WI38 (cell line): ENCODE measurements at regions not wholly inside any gene's neighbourhood (a gene's known extent, or its start where the extent isn't known, plus 50 kb on each side); places are given as distances from the start of the nearest gene placed in this dataset.
"Not testable (repeated sequence)": the region's sequence is repeated elsewhere in the genome, so short reads cannot be mapped to it uniquely, and the experiment has no call there.

ENCODE experiments used
- H3K4me3 ChIP-seq: 2 replicates; pipeline ENCODE4 v1.5.1; 2011; ENCODE audit warnings: low read depth, mild to moderate bottlenecking, control low read depth, low read length
- TF ChIP-seq, protein P1 (sequence below): IDR thresholded peaks from 2 replicates; pipeline ENCODE4 v1.5.1; 2012; ENCODE audit warnings: low read depth, mild to moderate bottlenecking, control low read depth, low read length

- H3K4me3 ChIP-seq: no peak overlapping the region
- TF ChIP-seq, protein P1, sequence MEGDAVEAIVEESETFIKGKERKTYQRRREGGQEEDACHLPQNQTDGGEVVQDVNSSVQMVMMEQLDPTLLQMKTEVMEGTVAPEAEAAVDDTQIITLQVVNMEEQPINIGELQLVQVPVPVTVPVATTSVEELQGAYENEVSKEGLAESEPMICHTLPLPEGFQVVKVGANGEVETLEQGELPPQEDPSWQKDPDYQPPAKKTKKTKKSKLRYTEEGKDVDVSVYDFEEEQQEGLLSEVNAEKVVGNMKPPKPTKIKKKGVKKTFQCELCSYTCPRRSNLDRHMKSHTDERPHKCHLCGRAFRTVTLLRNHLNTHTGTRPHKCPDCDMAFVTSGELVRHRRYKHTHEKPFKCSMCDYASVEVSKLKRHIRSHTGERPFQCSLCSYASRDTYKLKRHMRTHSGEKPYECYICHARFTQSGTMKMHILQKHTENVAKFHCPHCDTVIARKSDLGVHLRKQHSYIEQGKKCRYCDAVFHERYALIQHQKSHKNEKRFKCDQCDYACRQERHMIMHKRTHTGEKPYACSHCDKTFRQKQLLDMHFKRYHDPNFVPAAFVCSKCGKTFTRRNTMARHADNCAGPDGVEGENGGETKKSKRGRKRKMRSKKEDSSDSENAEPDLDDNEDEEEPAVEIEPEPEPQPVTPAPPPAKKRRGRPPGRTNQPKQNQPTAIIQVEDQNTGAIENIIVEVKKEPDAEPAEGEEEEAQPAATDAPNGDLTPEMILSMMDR: no peak
Observed at GRCh38 chr1:196114193-196114592, 494.0 kb downstream of the KCNT2 start.

DNA sequence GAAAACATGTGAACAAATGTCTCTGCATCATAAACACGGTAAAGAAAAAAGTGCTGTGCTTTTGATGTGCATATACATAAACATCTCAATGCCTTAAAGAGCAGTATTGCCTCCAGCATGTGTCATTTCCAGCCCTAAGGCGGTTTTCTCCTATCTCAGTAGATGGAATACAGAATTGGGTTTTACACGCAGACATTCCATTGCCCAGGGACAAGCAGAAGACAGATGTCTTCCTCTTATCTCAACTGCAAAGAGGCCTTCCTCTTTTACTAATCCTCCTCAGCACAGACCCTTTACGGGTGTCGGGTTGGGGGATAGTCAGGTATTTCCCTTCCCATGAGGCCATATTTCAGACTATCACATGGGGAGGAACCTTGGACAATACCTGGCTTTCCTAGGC lies 499.2 kb downstream of the KCNT2 start:
- not testable (repeated sequence) for H3K4me3 ChIP-seq

DNA sequence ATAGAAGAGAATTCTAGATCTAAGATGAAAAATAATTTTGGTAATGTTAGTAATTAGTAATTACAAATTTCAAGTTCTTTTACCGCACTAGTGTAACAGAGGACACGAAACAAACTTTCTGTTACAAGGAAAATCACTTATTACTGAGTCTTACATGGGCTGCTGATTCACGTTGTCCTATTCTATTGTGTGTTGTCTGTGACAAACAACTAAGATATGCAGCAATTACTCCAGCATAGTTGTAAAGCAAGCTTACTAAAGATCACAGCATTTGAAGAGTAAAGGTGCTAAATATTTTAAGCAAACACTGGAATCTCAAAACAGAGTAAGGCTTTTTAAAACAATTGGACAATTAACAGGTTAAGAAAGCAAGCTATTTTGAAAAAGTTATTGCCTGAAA lies 502.3 kb downstream of the KCNT2 start:
- TF ChIP-seq, protein P1: no peak
- H3K4me3 ChIP-seq: no peak overlapping the region

DNA sequence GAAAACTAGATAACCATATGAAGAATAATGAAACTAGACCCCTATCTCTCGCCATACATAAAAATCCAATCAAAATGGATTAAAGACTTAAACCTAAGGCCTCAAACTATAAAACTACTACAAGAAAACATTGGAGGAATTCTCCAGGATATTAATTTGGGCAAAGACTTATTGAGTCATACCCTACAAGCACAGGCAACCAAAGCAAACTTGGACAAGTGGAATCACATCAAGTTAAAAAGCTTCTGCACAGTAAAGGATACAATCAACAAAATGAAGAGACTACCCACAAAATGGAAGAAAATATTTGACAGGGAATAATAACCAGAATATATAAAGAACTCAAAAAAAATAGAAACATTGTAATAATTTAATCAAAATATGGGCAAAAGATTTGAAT lies 505.4 kb downstream of the KCNT2 start:
- TF ChIP-seq, protein P1: no peak

GRCh38 chr1:196098000-196098399 lies 510.2 kb downstream of the KCNT2 start:
- TF ChIP-seq, protein P1: no peak
- no peak overlapping the region for H3K4me3 ChIP-seq

More for the DNA sequence above, 505.4 kb downstream of the KCNT2 start:
- H3K4me3 ChIP-seq: no peak overlapping the region

- H3K4me3 ChIP-seq: no peak overlapping the region
- TF ChIP-seq, protein P1: no peak
Observed at GRCh38 chr1:196094821-196095220, 513.4 kb downstream of the KCNT2 start.

DNA sequence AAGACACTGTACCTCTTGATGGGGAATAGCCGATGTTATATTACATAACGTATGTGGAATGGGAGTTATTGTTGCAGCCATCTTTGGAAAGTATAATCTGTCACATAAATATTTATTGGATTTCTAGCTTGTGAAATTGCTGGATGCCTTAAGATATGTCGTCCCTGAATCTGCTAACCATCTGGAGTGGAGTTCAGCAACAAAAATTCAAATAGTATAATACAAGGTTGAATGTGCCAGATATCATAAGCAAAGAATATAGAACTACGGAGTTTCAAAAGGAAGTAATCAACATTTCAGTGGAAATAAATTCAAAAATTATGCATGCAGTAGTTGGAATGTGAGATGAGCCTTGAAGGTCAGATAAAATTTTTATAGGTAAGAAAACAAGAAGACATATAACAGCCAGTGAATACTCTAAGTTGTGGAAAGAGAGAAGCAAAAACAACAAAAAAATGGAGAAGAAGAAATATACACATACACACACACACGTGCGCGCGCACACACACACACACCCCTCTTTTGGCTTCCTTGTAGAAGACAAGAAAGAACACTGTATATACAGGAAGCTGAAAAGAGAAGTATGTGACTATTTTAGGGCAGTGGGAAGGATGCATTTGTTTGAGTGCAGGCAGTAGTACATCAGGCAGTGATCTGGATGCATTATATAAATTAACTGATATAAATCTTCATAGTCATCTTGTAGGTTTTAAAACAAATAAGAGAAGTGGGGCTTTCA lies 516.7 kb downstream of the KCNT2 start:
- TF ChIP-seq, protein P1: no peak
- no peak overlapping the region for H3K4me3 ChIP-seq

- TF ChIP-seq, protein P1: no peak
- H3K4me3 ChIP-seq: no peak overlapping the region
Observed at GRCh38 chr1:196090226-196090625, 518.0 kb downstream of the KCNT2 start.
